Mesenchymal stem cell (in vitro differentiated cells and primary cell): ENCODE measurements at regions not wholly inside any gene's neighbourhood (a gene's known extent, or its start where the extent isn't known, plus 50 kb on each side); places are given as distances from the start of the nearest gene placed in this dataset.

ENCODE experiments used
- DNase-seq: peaks from one replicate; pipeline ENCODE4 v3.0.0-alpha.2; 2013
- H2AFZ ChIP-seq: one replicate; pipeline ENCODE4 v1.6.1; 2013; ENCODE audit warnings: low read depth, mild to moderate bottlenecking, control low read depth, inconsistent platforms, low read length, moderate library complexity
- H2AK5ac ChIP-seq: 2 replicates; pipeline ENCODE4 v1.6.1; 2013; ENCODE audit warnings: low read length, moderate library complexity, mild to moderate bottlenecking, inconsistent platforms; ENCODE audit not compliant: severe bottlenecking
- H2BK120ac ChIP-seq: one replicate; pipeline ENCODE4 v1.6.1; 2013; ENCODE audit warnings: low read depth, mild to moderate bottlenecking, inconsistent platforms, low read length, moderate library complexity
- H2BK12ac ChIP-seq, 2 experiments: one replicate each; pipeline ENCODE4 v1.6.1; 2013; ENCODE audit warnings: inconsistent platforms in 2 of 2, low read length in 2 of 2, mild to moderate bottlenecking in 2 of 2, moderate library complexity in 2 of 2, control low read depth in 1 of 2
- H2BK15ac ChIP-seq: one replicate; pipeline ENCODE4 v1.6.1; 2013; ENCODE audit warnings: mild to moderate bottlenecking, low read depth, inconsistent platforms; ENCODE audit not compliant: poor library complexity, severe bottlenecking
- H2BK5ac ChIP-seq: 2 replicates; pipeline ENCODE4 v1.6.1; 2013; ENCODE audit warnings: low read depth, mild to moderate bottlenecking, low read length, control low read depth, inconsistent platforms; ENCODE audit not compliant: poor library complexity, severe bottlenecking
- H3K14ac ChIP-seq, 2 experiments: one replicate each; pipeline ENCODE4 v1.6.1; 2013; ENCODE audit warnings: inconsistent platforms in 2 of 2, low read length in 2 of 2, control low read depth in 1 of 2, mild to moderate bottlenecking in 1 of 2, moderate library complexity in 1 of 2
- H3K18ac ChIP-seq, 2 experiments: one replicate each; pipeline ENCODE4 v1.6.1; 2013; ENCODE audit warnings: inconsistent platforms in 2 of 2, low read length in 2 of 2, control low read depth in 1 of 2, low read depth in 1 of 2, mild to moderate bottlenecking in 1 of 2
- H3K23ac ChIP-seq, 2 experiments: one replicate each; pipeline ENCODE4 v1.6.1; 2013; ENCODE audit warnings: inconsistent platforms in 2 of 2, low read length in 2 of 2, mild to moderate bottlenecking in 2 of 2, moderate library complexity in 2 of 2, control low read depth in 1 of 2
- H3K27ac ChIP-seq: 2 replicates; pipeline ENCODE4 v1.5.1; 2013; ENCODE audit warnings: mild to moderate bottlenecking, moderate library complexity, low read length, control low read depth, inconsistent platforms; ENCODE audit not compliant: poor library complexity, severe bottlenecking
- H3K27me3 ChIP-seq, 2 experiments: 2 replicates each; pipeline versions ENCODE4 v1.6.1 to v1.7.0; 2013; ENCODE audit warnings: low read length in 2 of 2, mild to moderate bottlenecking in 2 of 2, moderate library complexity in 2 of 2, control low read depth in 1 of 2, inconsistent platforms in 1 of 2; ENCODE audit not compliant: control insufficient read depth in 1 of 2, insufficient read depth in 1 of 2
- H3K36me3 ChIP-seq, 2 experiments: 2 replicates each; pipeline versions ENCODE4 v1.6.1 to v1.7.0; 2013; ENCODE audit warnings: low read length in 2 of 2, control low read depth in 1 of 2, inconsistent platforms in 1 of 2, low read depth in 1 of 2, mild to moderate bottlenecking in 1 of 2; ENCODE audit not compliant: insufficient read depth in 2 of 2, control insufficient read depth in 1 of 2
- H3K4ac ChIP-seq, 2 experiments: one replicate each; pipeline ENCODE4 v1.6.1; 2013; ENCODE audit warnings: inconsistent platforms in 2 of 2, low read length in 2 of 2, mild to moderate bottlenecking in 2 of 2, moderate library complexity in 2 of 2, control low read depth in 1 of 2, low read depth in 1 of 2
- H3K4me1 ChIP-seq: 2 replicates; pipeline ENCODE4 v1.6.1; 2013; ENCODE audit warnings: low read depth, low read length, control low read depth; ENCODE audit not compliant: control insufficient read depth, insufficient read depth
- H3K4me2 ChIP-seq: 2 replicates; pipeline ENCODE4 v1.6.1; 2013; ENCODE audit warnings: low read length, mild to moderate bottlenecking, inconsistent platforms; ENCODE audit not compliant: poor library complexity, severe bottlenecking
- H3K4me3 ChIP-seq, 2 experiments: 2 replicates each; pipeline versions ENCODE4 v1.5.1 to v1.7.0; 2013; ENCODE audit warnings: low read length in 2 of 2, mild to moderate bottlenecking in 2 of 2, control low read depth in 1 of 2, low read depth in 1 of 2; ENCODE audit not compliant: insufficient read depth in 1 of 2
- H3K79me1 ChIP-seq: replicated peaks from 2 replicates; pipeline ENCODE4 v1.6.1; 2013; ENCODE audit warnings: mild to moderate bottlenecking, control low read depth, low read length, inconsistent platforms; ENCODE audit not compliant: poor library complexity, severe bottlenecking
- H3K9ac ChIP-seq: 2 replicates; pipeline ENCODE4 v1.7.0; 2013; ENCODE audit warnings: mild to moderate bottlenecking, low read length, moderate library complexity
- H3K9me3 ChIP-seq: 2 replicates; pipeline ENCODE4 v1.7.0; 2013; ENCODE audit warnings: mild to moderate bottlenecking, low read length; ENCODE audit not compliant: control insufficient read depth
- H4K8ac ChIP-seq: one replicate; pipeline ENCODE4 v1.6.1; 2013; ENCODE audit warnings: inconsistent platforms, mild to moderate bottlenecking, low read length, moderate library complexity
- H4K91ac ChIP-seq: one replicate; pipeline ENCODE4 v1.6.1; 2013; ENCODE audit warnings: mild to moderate bottlenecking, low read length, inconsistent platforms
- WGBS: methylation state at CpG from one replicate; pipeline ENCODE4 v1.1.7; 2013; ENCODE audit warnings: mixed read lengths; 5-methylcytosine and 5-hydroxymethylcytosine counted together

GRCh38 chr4:103802766-103803165 lies 83.0 kb upstream of the TACR3 start:
- no peak overlapping the region for H3K14ac ChIP-seq

GRCh38 chr4:103787057-103787456 lies 67.3 kb upstream of the TACR3 start:
- Histone ChIP-seq H3K4ac (no peak overlapping the region), H2BK15ac (no peak overlapping the region), H3K4me2 (no peak overlapping the region), H3K14ac (no peak overlapping the region), H2AFZ (no peak overlapping the region), H3K23ac (no peak overlapping the region), H2BK12ac (no peak overlapping the region), H3K9ac (no peak overlapping the region), H3K4me3 (no peak overlapping the region), H4K91ac (no peak overlapping the region), H3K18ac (no peak overlapping the region), H2AK5ac (no peak overlapping the region), H3K27me3 (no peaks in the 10 kb centered on the region), H3K9me3 (peaks cover 7% of the 10 kb centered on the region), H3K36me3 (no peaks in the 10 kb centered on the region), H3K79me1 (no peaks in the 10 kb centered on the region), H3K4me1 (no peaks in the 10 kb centered on the region), H3K27ac (no peak overlapping the region), H4K8ac (no peak overlapping the region), H2BK5ac (no peak overlapping the region), H2BK120ac (no peak overlapping the region)
- 90% methylated on average over 4 of the region's 4 CpGs for WGBS
- DNase-seq = no peak

More at GRCh38 chr4:103802766-103803165, 83.0 kb upstream of the TACR3 start:
- Histone ChIP-seq H2AK5ac (no peak overlapping the region), H3K4ac (no peak overlapping the region), H4K8ac (no peak overlapping the region), H3K79me1 (no peaks in the 10 kb centered on the region), H2AFZ (no peak overlapping the region), H3K4me3 (no peak overlapping the region), H2BK15ac (no peak overlapping the region), H3K9ac (no peak overlapping the region), H3K18ac (no peak overlapping the region), H3K4me2 (no peak overlapping the region), H3K23ac (no peak overlapping the region), H2BK5ac (no peak overlapping the region), H3K36me3 (no peaks in the 10 kb centered on the region), H3K27ac (no peak overlapping the region), H4K91ac (no peak overlapping the region), H3K4me1 (no peaks in the 10 kb centered on the region), H2BK12ac (no peak overlapping the region), H3K27me3 (no peaks in the 10 kb centered on the region), H3K9me3 (peaks cover 19% of the 10 kb centered on the region), H2BK120ac (no peak overlapping the region)
- DNase-seq = no peak
- WGBS = no CpG with 5 or more reads among the region's 1 CpG

- Histone ChIP-seq H3K4me3 (no peak overlapping the region), H3K4me1 (no peaks in the 10 kb centered on the region)
- WGBS = 27% methylated on average over 1 of the region's 1 CpG
Measured at GRCh38 chr4:103786593-103786992, 66.8 kb upstream of the TACR3 start.

GRCh38 chr4:103786014-103786413 lies 66.2 kb upstream of the TACR3 start:
- Histone ChIP-seq H3K36me3 (no peaks in the 10 kb centered on the region), H3K27ac (no peak overlapping the region), H3K9ac (no peak overlapping the region), H2BK12ac (no peak overlapping the region), H3K4me2 (no peak overlapping the region), H2BK5ac (no peak overlapping the region), H3K79me1 (no peaks in the 10 kb centered on the region), H2AFZ (no peak overlapping the region), H3K4me1 (no peaks in the 10 kb centered on the region), H2BK120ac (no peak overlapping the region), H4K91ac (no peak overlapping the region), H2AK5ac (no peak overlapping the region), H3K18ac (no peak overlapping the region), H3K14ac (no peak overlapping the region), H3K4ac (no peak overlapping the region), H3K4me3 (no peak overlapping the region), H4K8ac (no peak overlapping the region), H2BK15ac (no peak overlapping the region), H3K23ac (no peak overlapping the region), H3K9me3 (no peaks in the 10 kb centered on the region), H3K27me3 (no peaks in the 10 kb centered on the region)
- peak; percentile 34 for DNase-seq
- no CpG with 5 or more reads among the region's 2 CpGs for WGBS

More at GRCh38 chr4:103786593-103786992, 66.8 kb upstream of the TACR3 start:
- H2BK12ac ChIP-seq = no peak overlapping the region
- H3K14ac ChIP-seq = no peak overlapping the region
- H3K36me3 ChIP-seq = no peaks in the 10 kb centered on the region
- no peak overlapping the region for H2BK5ac ChIP-seq
- H3K79me1 ChIP-seq = no peaks in the 10 kb centered on the region
- no peak overlapping the region for H2BK15ac ChIP-seq
- H3K9ac ChIP-seq = no peak overlapping the region
- no peak for DNase-seq
- no peak overlapping the region for H2AK5ac ChIP-seq
- no peak overlapping the region for H4K8ac ChIP-seq
- peaks cover 2% of the 10 kb centered on the region for H3K9me3 ChIP-seq
- H3K23ac ChIP-seq = no peak overlapping the region
- no peak overlapping the region for H4K91ac ChIP-seq
- no peak overlapping the region for H2BK120ac ChIP-seq
- no peak overlapping the region for H3K4ac ChIP-seq
- H3K27ac ChIP-seq = no peak overlapping the region
- H3K4me2 ChIP-seq = no peak overlapping the region
- H2AFZ ChIP-seq = no peak overlapping the region
- no peak overlapping the region for H3K18ac ChIP-seq
- no peaks in the 10 kb centered on the region for H3K27me3 ChIP-seq
